A549 (cell line): ENCODE measurements at regions not wholly inside any gene's neighbourhood (a gene's known extent, or its start where the extent isn't known, plus 50 kb on each side); places are given as distances from the start of the nearest gene placed in this dataset.
"Not testable (repeated sequence)": the region's sequence is repeated elsewhere in the genome, so short reads cannot be mapped to it uniquely, and the experiment has no call there.

Experiments
- ATAC-seq, 2 experiments: fragments of 200-7000 bp in 1 of 2; fragments of >200 bp in 1 of 2; cut with Nextera tagmentation in 1 of 2; cut with Tn5 transposase in 1 of 2; 3 replicates each; pipeline versions ENCODE4 v1.8.0 to v1.9.1; 2018 to 2020; ENCODE audit warnings: mild to moderate bottlenecking in 1 of 2, moderate library complexity in 1 of 2
- CTCF ChIA-PET: fragments of 300-600 bp; sonication (Branson Sonifier 250); formaldehyde crosslinking; extraction: SDS; loops from one replicate; lab custom pipeline; 2021; ENCODE audit warnings: antibody characterized with exemption, inconsistent platforms; lab: Yijun Ruan, JAX
- POLR2A ChIA-PET: fragments of 350-600 bp; formaldehyde crosslinking; extraction: SDS; loops from one replicate; lab custom pipeline; 2021; ENCODE audit warnings: antibody characterized with exemption, inconsistent platforms; lab: Yijun Ruan, JAX
- DNase-seq, 2 experiments: peaks; one replicate each; pipeline versions ENCODE4 v3.0.0 to v3.0.0-alpha.2; 2011 to 2016; ENCODE audit warnings: low read depth in 1 of 2, low spot score in 1 of 2
- FAIRE-seq: peaks from 2 replicates; lab custom pipeline; 2011; peaks lifted over from hg19 to GRCh38; lab: Jason Lieb, UNC
- H3K27ac ChIP-seq, 2 experiments: fragments of >200 bp; sonication (Bioruptor Twin); formaldehyde crosslinking; 3 replicates each; pipeline ENCODE4 v1.5.1; 2016 to 2017
- H3K4me1 ChIP-seq: fragments of >200 bp; sonication (Bioruptor Twin); formaldehyde crosslinking; 3 replicates; pipeline ENCODE4 v1.6.1; 2016
- H3K4me2 ChIP-seq: fragments of >200 bp; sonication (Bioruptor Twin); formaldehyde crosslinking; 3 replicates; pipeline ENCODE4 v1.6.1; 2016
- H3K4me3 ChIP-seq: fragments of >200 bp; sonication (Bioruptor Twin); formaldehyde crosslinking; 3 replicates; pipeline ENCODE4 v1.5.1; 2016
- H3K9me3 ChIP-seq: fragments of >200 bp; sonication (Bioruptor Twin); formaldehyde crosslinking; 3 replicates; pipeline ENCODE4 v1.6.1; 2016
- BCL3 ChIP-seq: fragments of >200 bp; sonication (Bioruptor Twin); formaldehyde crosslinking; IDR thresholded peaks from 3 replicates; pipeline ENCODE4 v1.6.1; 2016
- CBX2 ChIP-seq: fragments of 200-600 bp; sonication (generic); IDR thresholded peaks from 2 replicates; pipeline ENCODE4 v1.6.1; 2016; ENCODE audit warnings: low read depth, mild to moderate bottlenecking, borderline replicate concordance
- CEBPB ChIP-seq, 2 experiments: fragments of >200 bp in 1 of 2; sonication (Bioruptor Twin) in 1 of 2; formaldehyde crosslinking in 1 of 2; IDR thresholded peaks; 2 replicates each; pipeline ENCODE4 v1.6.1; 2012 to 2016
- CTCF ChIP-seq: fragments of >200 bp; sonication (Bioruptor Twin); formaldehyde crosslinking; IDR thresholded peaks from 3 replicates; pipeline ENCODE4 v1.5.1; 2016
- EHF ChIP-seq: fragments of 250-450 bp; sonication (Bioruptor Pico); IDR thresholded peaks from 2 replicates; pipeline ENCODE4 v1.5.0; 2020; ENCODE audit warnings: mild to moderate bottlenecking
- ELK1 ChIP-seq: fragments of 150-350 bp; IDR thresholded peaks from 2 replicates; pipeline ENCODE4 v1.6.1; 2014; ENCODE audit warnings: low read depth, mild to moderate bottlenecking, low read length
- HMGXB4 ChIP-seq: fragments of 250-450 bp; sonication (Bioruptor Pico); IDR thresholded peaks from 2 replicates; pipeline ENCODE4 v1.5.0; 2021; ENCODE audit warnings: mild to moderate bottlenecking, moderate library complexity, borderline replicate concordance
- HOXA7 ChIP-seq: fragments of 250-450 bp; sonication (Bioruptor Pico); IDR thresholded peaks from 2 replicates; pipeline ENCODE4 v1.5.0; 2020; ENCODE audit warnings: mild to moderate bottlenecking, moderate library complexity
- JUNB ChIP-seq: fragments of >200 bp; sonication (Bioruptor Twin); formaldehyde crosslinking; IDR thresholded peaks from 2 replicates; pipeline ENCODE4 v1.6.1; 2016
- KDM1A ChIP-seq: fragments of 200-600 bp; sonication (generic); IDR thresholded peaks from 2 replicates; pipeline ENCODE4 v1.6.1; 2016; ENCODE audit warnings: low read depth, mild to moderate bottlenecking
- MAZ ChIP-seq: fragments of 150-350 bp; IDR thresholded peaks from 2 replicates; pipeline ENCODE4 v1.6.1; 2014; ENCODE audit warnings: antibody characterized with exemption, low read depth, low read length, borderline replicate concordance
- MYC ChIP-seq: IDR thresholded peaks from 2 replicates; pipeline ENCODE4 v1.6.1; 2012; ENCODE audit warnings: mild to moderate bottlenecking, inconsistent platforms, low read length, improper control_type of control experiment, borderline replicate concordance
- POLR2A ChIP-seq: IDR thresholded peaks from 2 replicates; pipeline ENCODE4 v1.6.1; 2012; ENCODE audit warnings: mild to moderate bottlenecking, low read length
- REST ChIP-seq: fragments of 200-600 bp; sonication (generic); IDR thresholded peaks from 2 replicates; pipeline ENCODE4 v1.6.1; 2016; ENCODE audit warnings: antibody characterized with exemption, mild to moderate bottlenecking, moderate library complexity
- RNF2 ChIP-seq: fragments of 200-600 bp; sonication (generic); IDR thresholded peaks from 2 replicates; pipeline ENCODE4 v1.6.1; 2016; ENCODE audit warnings: low read depth, mild to moderate bottlenecking, antibody characterized with exemption, moderate library complexity, borderline replicate concordance
- SMC3 ChIP-seq: fragments of >200 bp; sonication (Bioruptor Twin); formaldehyde crosslinking; IDR thresholded peaks from 3 replicates; pipeline ENCODE4 v1.6.1; 2018; ENCODE audit warnings: inconsistent platforms
- ZC3H11A ChIP-seq: fragments of 450-650 bp; IDR thresholded peaks from 2 replicates; pipeline ENCODE4 v1.6.1; 2014; ENCODE audit warnings: antibody characterized with exemption, mild to moderate bottlenecking
- ZNF302 ChIP-seq: fragments of 250-450 bp; sonication (Bioruptor Pico); IDR thresholded peaks from 2 replicates; pipeline ENCODE4 v1.9.0; 2021; ENCODE audit warnings: inconsistent platforms, mild to moderate bottlenecking, moderate library complexity
- WGBS: methylation state at CpG from one replicate; pipeline ENCODE4 v1.1.6; 2017; ENCODE audit errors: missing lambda C conversion rate; 5-methylcytosine and 5-hydroxymethylcytosine counted together

- TF ChIP-seq JUNB (no peak), MAZ (no peak), EHF (CRISPR knock-in tag) (no peak), KDM1A (no peak), BCL3 (no peak), ELK1 (no peak), ZNF302 (CRISPR knock-in tag) (no peak), SMC3 (no peak), RNF2 (no peak), HMGXB4 (CRISPR knock-in tag) (no peak), CTCF (no peak), MYC (no peak), CEBPB (IDR thresholded peaks at IDR 0.05) (no peak), ZC3H11A (no peak), REST (no peak)
- TF ChIP-seq, all 56 proteins: peak for 0
- ChIA-PET POLR2A (no interaction called here), CTCF (no interaction called here)
- ATAC-seq (no peak), DNase-seq (no peak), FAIRE-seq (no peak)
- Histone ChIP-seq H3K4me2 (no peak overlapping the region), H3K4me3 (no peak overlapping the region), H3K4me1 (no peaks in the 10 kb centered on the region), H3K9me3 (no peaks in the 10 kb centered on the region), H3K27ac (no peak overlapping the region)
- 90% methylated on average over 3 of the region's 3 CpGs for WGBS
Observed at GRCh38 chr21:15309721-15310120, 244.9 kb upstream of the NRIP1 start.

GRCh38 chr21:15311510-15311909 is 246.7 kb upstream of the NRIP1 start:
- ATAC-seq = no peak

GRCh38 chr21:15317034-15317433 is 252.2 kb upstream of the NRIP1 start:
- POLR2A ChIA-PET, H3K4me3 ChIP-seq, ATAC-seq, H3K4me2 ChIP-seq, H3K9me3 ChIP-seq, H3K4me1 ChIP-seq, DNase-seq, FAIRE-seq, CTCF ChIA-PET, H3K27ac ChIP-seq: not testable (repeated sequence)
- WGBS = 71% methylated on average over 4 of the region's 4 CpGs

More at GRCh38 chr21:15311510-15311909, 246.7 kb upstream of the NRIP1 start:
- Histone ChIP-seq H3K4me3 (no peak overlapping the region), H3K4me1 (no peaks in the 10 kb centered on the region), H3K9me3 (no peaks in the 10 kb centered on the region), H3K4me2 (no peak overlapping the region), H3K27ac (no peak overlapping the region)
- DNase-seq (no peak), FAIRE-seq (no peak)
- TF ChIP-seq POLR2A = no peak
- no peak for TF ChIP-seq CBX2
- no peak for TF ChIP-seq MYC
- TF ChIP-seq ZNF302 (CRISPR knock-in tag) = no peak
- no peak for TF ChIP-seq HOXA7 (CRISPR knock-in tag)
- POLR2A ChIA-PET = no interaction called here
- CTCF ChIA-PET = no interaction called here
